Stimulated activated effector memory CD8-positive, alpha-beta T cell treated with anti-CD3 and anti-CD28 coated beads, Interleukin-12 subunit alpha, Interleukin-12 subunit beta, amount 100 ng/mL, for 72 hours (primary cell): ENCODE measurements at regions not wholly inside any gene's neighbourhood (a gene's known extent, or its start where the extent isn't known, plus 50 kb on each side); places are given as distances from the start of the nearest gene placed in this dataset.

Experiments used
- ATAC-seq: fragments of 150-1000 bp; cut with Tn5 transposase; 2 replicates; pipeline ENCODE4 v1.10.0; 2021
- DNase-seq, 2 donors: peaks; one replicate each; pipeline ENCODE4 v3.0.0; 2021 to 2022; ENCODE audit warnings: low spot score in 2 of 2
- H3K27ac Mint-ChIP-seq: one replicate; pipeline ENCODE4 v1.8.0; 2022; ENCODE audit warnings: mild to moderate bottlenecking, mixed read lengths
- H3K36me3 Mint-ChIP-seq: one replicate; pipeline ENCODE4 v1.8.0; 2022; ENCODE audit warnings: mild to moderate bottlenecking, mixed read lengths
- H3K4me1 Mint-ChIP-seq: one replicate; pipeline ENCODE4 v1.8.0; 2022; ENCODE audit warnings: mixed read lengths
- H3K4me3 Mint-ChIP-seq: one replicate; pipeline ENCODE4 v1.8.0; 2022; ENCODE audit warnings: mild to moderate bottlenecking, mixed read lengths
- H3K9me3 Mint-ChIP-seq: one replicate; pipeline ENCODE4 v1.8.0; 2022; ENCODE audit warnings: mixed read lengths

DNA sequence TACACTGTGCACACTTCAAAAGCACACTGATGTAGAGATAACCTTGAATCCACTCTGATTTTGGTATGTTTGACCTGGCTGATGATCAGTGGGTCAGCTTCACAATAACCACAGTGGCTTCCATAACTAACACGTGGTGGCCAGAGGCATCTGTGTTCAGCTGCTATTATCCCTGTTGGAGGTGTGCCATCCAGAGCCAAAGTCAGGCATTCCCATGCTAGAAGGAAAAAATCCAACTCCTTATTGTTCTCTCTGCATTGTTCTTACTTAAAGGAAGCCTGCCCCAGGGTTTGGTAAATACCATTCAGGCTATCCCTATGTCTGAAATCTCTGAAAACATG lies 127.3 kb upstream of the MON1B start:
- Mint-ChIP-seq H3K36me3 (no peaks in the 10 kb centered on the region), H3K4me3 (no peak overlapping the region), H3K9me3 (peaks cover 3% of the 10 kb centered on the region), H3K4me1 (no peaks in the 10 kb centered on the region), H3K27ac (no peak overlapping the region)
- ATAC-seq (no peak), DNase-seq (no peak)

DNA sequence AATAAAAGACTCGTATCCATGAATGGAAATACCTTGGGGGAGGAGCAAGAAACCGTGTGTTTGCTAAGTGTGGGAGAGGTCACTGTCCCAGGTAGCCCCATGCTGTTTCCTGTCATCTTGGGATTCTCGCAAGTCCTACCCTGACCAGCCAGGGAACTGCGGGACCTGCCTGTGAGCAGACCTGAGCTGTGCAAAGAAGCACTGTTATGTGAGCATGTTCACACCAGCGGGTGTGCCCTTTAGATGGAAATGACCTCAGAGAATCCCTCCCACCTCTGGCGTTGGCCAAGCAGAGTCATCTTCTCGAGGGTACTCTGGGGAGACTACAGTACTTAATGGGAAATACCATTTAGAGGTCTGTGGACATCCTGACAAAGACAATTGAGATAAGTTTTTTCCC lies 127.0 kb upstream of the MON1B start:
- Mint-ChIP-seq H3K36me3 (no peaks in the 10 kb centered on the region), H3K27ac (no peak overlapping the region), H3K9me3 (peaks cover 3% of the 10 kb centered on the region), H3K4me3 (no peak overlapping the region), H3K4me1 (no peaks in the 10 kb centered on the region)
- ATAC-seq (peak; percentile 44), DNase-seq (no peak)

DNA sequence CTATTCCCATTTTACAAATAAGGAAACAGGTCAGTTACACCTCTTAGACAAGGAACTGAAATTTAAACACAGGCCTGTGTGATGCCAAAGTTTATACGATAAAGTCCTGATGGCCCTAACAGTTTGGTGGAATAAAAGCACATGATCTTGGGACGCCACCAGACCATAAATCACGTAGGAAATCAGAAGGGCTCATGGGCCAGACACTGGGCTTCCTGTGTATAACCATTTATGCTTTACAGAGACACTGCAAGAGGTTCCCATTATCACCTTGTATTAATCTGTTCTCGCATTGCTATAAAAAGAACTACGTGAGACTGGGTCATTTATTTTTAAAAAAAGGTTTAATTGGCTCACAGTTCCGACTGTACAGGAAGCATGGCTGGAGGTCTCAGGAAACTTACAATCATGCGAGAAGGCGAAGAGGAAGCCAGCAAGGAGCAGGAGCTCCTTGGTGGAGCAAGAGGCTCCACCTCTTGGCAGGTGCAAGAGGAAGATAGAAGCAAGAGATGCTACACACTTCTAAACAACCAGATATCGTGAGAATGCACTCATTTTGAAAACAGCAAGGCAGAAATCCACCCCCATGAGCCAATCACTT lies 124.0 kb upstream of the MON1B start:
- no peak for DNase-seq
- H3K27ac Mint-ChIP-seq, result no peak overlapping the region
- no peaks in the 10 kb centered on the region for H3K36me3 Mint-ChIP-seq
- ATAC-seq, result no peak
- no peaks in the 10 kb centered on the region for H3K9me3 Mint-ChIP-seq
- no peaks in the 10 kb centered on the region for H3K4me1 Mint-ChIP-seq
- no peak overlapping the region for H3K4me3 Mint-ChIP-seq

DNA sequence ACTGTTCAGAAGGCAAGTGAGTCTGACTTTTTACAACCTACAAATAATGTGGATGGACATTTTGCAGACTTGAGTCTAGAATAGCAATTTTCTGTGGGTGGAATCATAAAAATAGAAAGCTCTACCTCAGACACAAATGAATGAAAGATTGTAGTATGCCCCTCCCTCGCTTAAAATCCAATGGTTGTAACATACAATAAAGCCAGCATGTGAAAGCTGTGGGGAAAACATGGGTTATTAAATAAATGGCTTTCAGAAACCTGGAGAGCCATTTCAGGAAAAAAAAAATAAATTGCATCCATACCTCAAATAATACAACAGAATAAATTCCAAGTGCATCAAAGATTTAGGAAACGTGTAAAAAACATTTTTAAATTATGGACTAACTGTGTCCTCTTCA lies 123.1 kb upstream of the MON1B start:
- H3K4me1 Mint-ChIP-seq, result no peaks in the 10 kb centered on the region
- DNase-seq, result no peak
- no peak for ATAC-seq

DNA sequence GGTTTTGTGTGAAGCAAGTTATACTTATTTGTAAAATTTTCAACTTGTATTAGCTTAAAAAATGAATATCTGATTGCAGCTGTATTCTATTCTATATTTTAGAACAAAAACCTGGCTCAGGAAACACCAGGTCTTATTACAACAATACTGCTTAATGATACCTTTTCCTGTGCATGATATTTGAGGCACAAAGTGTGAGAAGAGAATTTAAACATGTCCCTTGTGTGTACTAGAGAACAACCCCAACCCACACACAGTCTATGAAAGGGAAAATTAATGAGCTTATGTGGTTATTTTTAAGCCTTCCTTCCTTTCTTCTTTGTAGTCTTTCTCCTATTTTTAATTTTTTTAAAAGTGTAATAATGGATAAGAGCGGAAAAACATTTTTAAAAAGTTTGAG lies 122.6 kb upstream of the MON1B start:
- H3K4me3 Mint-ChIP-seq, result no peak overlapping the region
- H3K27ac Mint-ChIP-seq, result no peak overlapping the region
- H3K4me1 Mint-ChIP-seq, result no peaks in the 10 kb centered on the region
- ATAC-seq, result no peak
- no peak for DNase-seq
- H3K9me3 Mint-ChIP-seq, result peaks cover 3% of the 10 kb centered on the region
- no peaks in the 10 kb centered on the region for H3K36me3 Mint-ChIP-seq

More for the DNA sequence above, 123.1 kb upstream of the MON1B start:
- Mint-ChIP-seq H3K36me3 (no peaks in the 10 kb centered on the region), H3K27ac (no peak overlapping the region), H3K4me3 (no peak overlapping the region), H3K9me3 (peaks cover under 1% of the 10 kb centered on the region)

DNA sequence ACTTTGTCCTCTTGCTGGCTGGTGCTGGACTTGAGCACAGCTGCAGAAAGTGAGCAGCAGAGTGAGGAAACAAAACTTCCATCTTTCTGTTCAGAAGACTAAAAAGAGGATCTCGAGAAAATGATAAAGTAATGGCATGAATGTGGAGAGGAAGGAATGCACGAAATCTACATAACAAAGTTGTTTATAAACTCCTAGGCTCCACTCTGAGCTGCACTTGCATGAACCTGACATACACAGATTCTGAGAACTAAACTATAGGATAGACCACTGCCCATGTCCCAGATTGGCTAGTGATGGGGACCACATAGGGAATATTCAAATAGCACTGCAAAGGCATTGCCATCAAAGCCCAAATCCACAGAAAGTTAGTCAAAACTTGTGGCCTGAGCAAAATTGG lies 121.1 kb upstream of the MON1B start:
- no peak overlapping the region for H3K27ac Mint-ChIP-seq
- peaks cover 3% of the 10 kb centered on the region for H3K9me3 Mint-ChIP-seq
- no peak overlapping the region for H3K4me3 Mint-ChIP-seq
- DNase-seq (no peak), ATAC-seq (no peak)
- no peaks in the 10 kb centered on the region for H3K36me3 Mint-ChIP-seq
- no peaks in the 10 kb centered on the region for H3K4me1 Mint-ChIP-seq

DNA sequence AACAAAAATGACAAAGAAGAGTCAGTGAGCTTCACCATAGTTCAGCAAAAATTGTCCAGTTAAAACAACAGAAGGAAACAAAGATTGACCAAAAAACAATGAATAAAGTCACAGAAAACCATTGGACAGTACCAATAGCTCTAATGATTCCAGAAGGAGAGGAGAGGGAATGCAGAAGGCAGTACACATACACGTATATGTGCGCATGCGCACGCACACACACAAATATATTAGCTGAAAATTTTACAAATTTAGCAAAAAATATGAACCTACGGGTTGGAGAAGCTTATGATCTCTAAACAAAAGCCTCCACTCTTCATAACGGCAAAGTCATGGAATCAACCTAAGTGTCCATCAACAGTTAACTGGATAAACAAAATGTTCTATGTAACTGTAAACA lies 120.3 kb upstream of the MON1B start:
- ATAC-seq (no peak), DNase-seq (no peak)
- H3K27ac Mint-ChIP-seq, result no peak overlapping the region
- no peaks in the 10 kb centered on the region for H3K4me1 Mint-ChIP-seq
- no peak overlapping the region for H3K4me3 Mint-ChIP-seq
- peaks cover 3% of the 10 kb centered on the region for H3K9me3 Mint-ChIP-seq
- H3K36me3 Mint-ChIP-seq, result no peaks in the 10 kb centered on the region

DNA sequence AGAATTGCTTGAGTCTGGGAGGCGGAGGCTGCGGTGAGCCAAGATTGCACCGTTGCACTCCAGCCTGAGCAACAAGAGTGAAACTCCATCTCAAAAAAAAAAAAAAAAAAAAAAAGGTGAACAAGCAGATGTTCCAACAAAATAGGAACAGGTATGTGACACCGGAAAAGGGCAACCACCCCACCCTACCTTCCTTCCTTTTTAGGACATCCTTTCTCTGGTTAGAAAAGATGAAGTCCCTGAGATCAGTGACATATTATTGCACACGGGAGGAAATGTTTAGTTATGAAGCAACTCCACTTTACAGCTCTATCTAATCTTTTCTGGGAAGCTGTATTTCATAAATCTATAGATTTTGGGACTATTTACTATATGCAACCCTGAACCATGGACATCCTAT lies 114.2 kb upstream of the MON1B start:
- DNase-seq (no peak), ATAC-seq (no peak)
- H3K4me1 Mint-ChIP-seq, result no peaks in the 10 kb centered on the region
- H3K9me3 Mint-ChIP-seq, result peaks cover 3% of the 10 kb centered on the region
- H3K36me3 Mint-ChIP-seq, result no peaks in the 10 kb centered on the region
- no peak overlapping the region for H3K4me3 Mint-ChIP-seq
- no peak overlapping the region for H3K27ac Mint-ChIP-seq

DNA sequence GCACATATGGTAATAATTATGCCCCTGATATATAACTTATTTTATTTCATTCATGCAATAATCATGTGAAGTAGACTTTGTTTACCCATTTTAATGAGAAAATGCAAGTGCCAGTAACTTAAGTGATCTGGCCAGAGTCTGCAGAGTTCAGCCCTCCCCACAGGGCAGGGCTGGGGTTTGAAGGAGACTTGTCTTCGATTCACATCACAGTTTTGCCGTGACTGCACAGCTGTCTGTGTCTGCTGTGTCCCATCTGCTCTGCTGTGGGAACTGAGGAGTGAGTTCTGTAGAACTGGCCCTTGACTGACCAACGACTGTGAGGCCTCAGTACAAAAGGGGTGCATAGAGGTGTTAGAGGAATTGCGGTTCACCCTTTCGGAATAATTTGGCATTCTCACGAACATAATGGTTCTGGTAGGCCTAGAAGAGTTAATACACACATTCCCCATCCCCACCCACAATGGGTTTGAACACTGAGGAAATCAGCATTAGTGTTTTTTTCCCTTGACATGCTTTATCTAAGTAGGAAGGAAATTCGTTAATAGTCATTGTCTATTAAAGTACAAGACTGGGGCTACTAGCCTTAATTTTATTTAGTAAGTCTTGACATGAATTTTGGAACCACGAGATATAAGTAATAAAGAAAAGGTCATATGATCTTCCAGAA lies 113.6 kb upstream of the MON1B start:
- ATAC-seq, result no peak

DNA sequence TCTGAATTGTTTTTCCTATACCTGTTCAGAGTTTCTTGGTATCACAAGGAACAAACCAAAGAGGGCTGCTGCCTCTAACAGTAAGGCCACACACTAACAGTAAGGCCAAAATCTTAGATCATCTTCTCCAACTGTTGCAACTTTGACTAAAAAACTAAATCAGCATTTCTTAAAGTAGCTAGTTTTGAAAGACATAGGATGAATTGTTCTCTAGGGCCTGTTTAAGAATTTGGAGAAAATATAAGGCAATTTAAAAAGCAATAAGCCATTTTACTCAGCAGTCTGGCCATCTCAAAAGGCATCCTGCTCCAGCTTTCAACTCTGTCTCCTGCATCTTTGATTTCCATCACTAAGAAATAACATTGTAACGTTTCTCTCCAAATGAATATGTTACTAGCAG lies 105.0 kb upstream of the MON1B start:
- Mint-ChIP-seq H3K9me3 (no peaks in the 10 kb centered on the region), H3K36me3 (no peaks in the 10 kb centered on the region), H3K4me1 (no peaks in the 10 kb centered on the region), H3K27ac (no peak overlapping the region), H3K4me3 (no peak overlapping the region)
- ATAC-seq (no peak), DNase-seq (no peak)

More for the DNA sequence above, 113.6 kb upstream of the MON1B start:
- H3K9me3 Mint-ChIP-seq, result peaks cover 3% of the 10 kb centered on the region
- no peak for DNase-seq
- H3K36me3 Mint-ChIP-seq, result no peaks in the 10 kb centered on the region
- no peak overlapping the region for H3K4me3 Mint-ChIP-seq
- no peaks in the 10 kb centered on the region for H3K4me1 Mint-ChIP-seq
- H3K27ac Mint-ChIP-seq, result no peak overlapping the region

DNA sequence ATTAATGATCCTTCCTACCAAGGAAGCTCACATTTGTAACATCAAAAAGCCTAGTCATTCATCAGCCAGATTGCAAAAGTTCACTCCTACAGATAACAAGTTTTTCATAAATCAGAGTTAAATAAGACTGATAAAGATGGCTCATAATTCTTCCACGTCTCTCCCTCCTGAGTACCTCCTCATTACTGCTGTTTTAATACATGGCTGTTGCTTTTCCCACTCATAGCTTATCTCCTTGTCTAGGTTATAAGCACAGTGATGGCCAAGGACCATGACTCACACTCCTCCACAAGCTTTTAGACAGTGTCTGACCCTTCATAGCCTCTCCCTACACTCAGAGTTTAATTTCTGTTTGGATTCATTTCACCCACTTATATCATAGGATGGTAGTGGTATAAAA lies 100.9 kb upstream of the MON1B start:
- Mint-ChIP-seq H3K36me3 (no peaks in the 10 kb centered on the region), H3K27ac (no peak overlapping the region), H3K9me3 (no peaks in the 10 kb centered on the region), H3K4me1 (no peaks in the 10 kb centered on the region), H3K4me3 (no peak overlapping the region)
- DNase-seq, result no peak
- no peak for ATAC-seq

DNA sequence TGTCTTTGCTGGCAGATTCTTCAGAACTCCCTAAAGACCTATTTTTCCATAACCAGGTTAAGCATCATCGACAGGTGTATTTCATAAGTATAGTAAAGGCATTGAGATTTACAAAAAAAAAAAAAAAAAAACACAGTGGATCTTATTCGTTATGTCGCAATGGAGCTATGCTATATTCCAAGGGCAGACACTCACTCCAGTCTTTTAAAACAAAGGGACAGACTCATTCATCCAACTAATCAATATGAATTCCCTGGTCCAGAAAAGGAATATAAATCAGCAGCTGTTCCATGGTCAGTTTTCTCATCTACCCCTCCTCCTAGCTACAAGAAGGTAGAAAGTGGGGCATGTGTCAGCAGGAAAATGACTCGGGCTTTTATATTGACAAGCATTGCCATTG lies 97.7 kb upstream of the MON1B start:
- H3K27ac Mint-ChIP-seq, result no peak overlapping the region
- ATAC-seq, result no peak

DNA sequence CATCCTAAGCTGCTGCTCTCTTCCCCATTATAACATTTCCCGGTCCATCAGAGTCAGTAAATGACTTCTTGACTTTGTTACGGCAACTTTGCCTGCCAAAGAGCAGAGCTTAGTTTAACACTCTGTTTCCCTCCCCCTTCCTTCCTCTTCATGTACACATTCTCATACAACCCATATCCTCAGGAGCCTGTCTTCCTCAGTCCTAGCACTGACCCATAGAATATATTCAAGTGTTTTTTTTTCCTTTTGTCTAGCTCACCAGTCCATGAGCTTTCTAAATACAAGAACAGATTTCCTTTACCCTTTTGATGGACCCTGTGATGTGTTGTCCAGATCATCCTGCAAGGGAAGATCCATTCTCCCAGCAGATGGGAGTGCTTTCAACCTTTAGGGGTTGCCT lies 97.0 kb upstream of the MON1B start:
- Mint-ChIP-seq H3K4me3 (no peak overlapping the region), H3K27ac (no peak overlapping the region), H3K36me3 (no peaks in the 10 kb centered on the region), H3K9me3 (no peaks in the 10 kb centered on the region), H3K4me1 (no peaks in the 10 kb centered on the region)
- DNase-seq, result no peak
- no peak for ATAC-seq

More for the DNA sequence above, 97.7 kb upstream of the MON1B start:
- Mint-ChIP-seq H3K4me1 (no peaks in the 10 kb centered on the region), H3K4me3 (no peak overlapping the region), H3K9me3 (no peaks in the 10 kb centered on the region), H3K36me3 (no peaks in the 10 kb centered on the region)
- DNase-seq, result no peak

DNA sequence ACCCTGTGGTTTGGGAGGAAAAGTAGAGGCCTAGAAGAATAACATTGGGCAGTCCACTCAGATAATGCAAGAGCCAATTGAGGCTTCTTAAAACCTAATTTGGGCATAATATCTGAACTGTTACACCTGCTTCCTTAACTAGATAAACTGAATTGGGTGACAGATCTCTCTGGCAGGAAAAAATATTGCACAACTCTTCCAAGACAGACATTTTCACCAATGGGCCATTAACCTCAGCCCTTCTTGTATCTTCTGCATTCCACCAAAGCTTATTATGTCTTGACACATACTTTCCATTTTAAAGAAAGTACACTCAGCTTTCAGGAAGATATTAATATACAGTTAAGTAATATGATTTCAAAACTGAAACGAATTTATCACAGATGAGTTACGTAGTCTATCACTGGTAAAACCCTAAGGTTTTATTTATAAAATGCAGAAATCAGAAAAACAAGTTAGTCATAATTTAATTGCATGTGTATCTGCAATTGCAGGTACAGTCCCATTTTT lies 79.9 kb upstream of the MON1B start:
- Mint-ChIP-seq H3K9me3 (no peaks in the 10 kb centered on the region), H3K4me3 (no peak overlapping the region), H3K36me3 (no peaks in the 10 kb centered on the region), H3K4me1 (no peaks in the 10 kb centered on the region), H3K27ac (no peak overlapping the region)
- no peak for ATAC-seq
- no peak for DNase-seq

DNA sequence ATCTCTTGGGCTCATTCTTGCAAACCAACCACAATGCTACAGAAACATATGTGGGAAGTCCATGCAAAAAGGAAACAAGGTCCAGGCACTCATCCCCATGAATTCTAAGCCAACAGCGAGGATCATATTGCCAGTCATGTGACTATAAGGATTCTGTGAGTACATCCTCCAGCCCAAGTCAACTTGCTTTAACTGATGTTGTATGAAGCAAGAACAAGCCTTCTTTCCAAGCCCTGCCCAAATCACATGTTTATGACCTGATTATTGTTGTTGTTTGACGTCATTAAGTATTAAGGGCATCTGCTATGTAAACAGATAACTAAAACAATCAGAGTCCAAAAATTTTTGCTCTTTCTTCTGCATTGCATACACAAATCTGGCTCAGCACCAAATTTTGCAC lies 78.2 kb upstream of the MON1B start:
- ATAC-seq (no peak), DNase-seq (no peak)
- H3K9me3 Mint-ChIP-seq, result no peaks in the 10 kb centered on the region
- H3K27ac Mint-ChIP-seq, result no peak overlapping the region
- no peak overlapping the region for H3K4me3 Mint-ChIP-seq
- H3K36me3 Mint-ChIP-seq, result no peaks in the 10 kb centered on the region
- no peaks in the 10 kb centered on the region for H3K4me1 Mint-ChIP-seq

DNA sequence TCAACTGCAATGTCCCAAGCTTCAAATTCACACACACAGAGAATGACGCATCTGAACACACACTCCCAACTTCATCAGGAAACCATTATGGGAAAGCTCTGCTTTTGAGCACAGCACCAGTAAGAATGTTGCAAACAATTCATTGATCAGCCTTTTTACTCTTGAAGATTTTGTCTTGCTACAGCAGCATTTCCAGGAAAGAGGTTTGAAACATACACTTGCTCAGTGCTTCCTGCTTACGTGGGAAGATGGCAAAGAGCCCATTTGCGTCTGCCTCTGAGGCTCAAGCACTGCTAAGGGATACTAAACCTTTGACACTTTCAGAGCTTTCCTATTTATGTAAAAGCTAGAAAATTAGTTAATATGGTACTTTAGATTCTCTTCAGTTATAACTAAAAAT lies 77.2 kb upstream of the MON1B start:
- DNase-seq (no peak), ATAC-seq (no peak)
- H3K9me3 Mint-ChIP-seq, result no peaks in the 10 kb centered on the region
- H3K36me3 Mint-ChIP-seq, result no peaks in the 10 kb centered on the region
- H3K4me1 Mint-ChIP-seq, result no peaks in the 10 kb centered on the region
- H3K4me3 Mint-ChIP-seq, result no peak overlapping the region
- H3K27ac Mint-ChIP-seq, result no peak overlapping the region
